ENCODE measurements at regions not wholly inside any gene's neighbourhood (a gene's known extent, or its start where the extent isn't known, plus 50 kb on each side); places are given as distances from the start of the nearest gene placed in this dataset.

DNA sequence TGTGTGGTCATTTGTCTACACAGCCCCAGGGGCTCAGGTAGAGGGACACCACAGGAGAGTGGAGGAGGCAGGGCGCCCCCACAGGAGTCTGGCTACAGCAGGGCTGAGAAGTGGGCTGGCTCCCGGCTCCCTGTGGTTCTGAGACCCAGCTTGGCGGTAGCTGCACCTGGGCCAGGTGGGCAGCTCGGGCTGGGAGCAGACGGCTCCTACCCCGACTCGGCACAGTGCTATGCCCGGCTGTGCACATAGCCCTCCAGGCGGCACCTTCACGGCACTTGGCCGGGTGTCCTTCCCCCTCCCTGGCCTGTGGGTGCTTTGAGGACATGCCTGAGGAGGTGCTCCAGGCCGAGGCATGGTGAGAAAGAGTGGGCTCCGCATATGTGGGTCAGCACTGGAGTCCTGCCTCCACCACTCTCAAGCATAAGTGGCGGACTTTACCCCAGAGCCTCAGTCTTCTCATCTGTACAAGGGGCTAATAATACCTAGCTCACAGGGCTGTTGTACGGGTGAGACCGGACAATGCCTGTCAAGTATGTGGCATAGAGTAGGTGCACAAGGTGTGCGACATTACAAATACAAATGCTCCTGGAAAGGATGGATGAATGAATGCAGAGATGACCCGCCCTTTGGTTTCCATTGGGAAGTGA lies 50.1 kb upstream of the JPH3 start:
- intact Hi-C loops (cut with DNase I): no loop called here
- WGBS, 2 donors: 88 to 90% methylated on average over 4 to 9 of the region's 18 CpGs

DNA sequence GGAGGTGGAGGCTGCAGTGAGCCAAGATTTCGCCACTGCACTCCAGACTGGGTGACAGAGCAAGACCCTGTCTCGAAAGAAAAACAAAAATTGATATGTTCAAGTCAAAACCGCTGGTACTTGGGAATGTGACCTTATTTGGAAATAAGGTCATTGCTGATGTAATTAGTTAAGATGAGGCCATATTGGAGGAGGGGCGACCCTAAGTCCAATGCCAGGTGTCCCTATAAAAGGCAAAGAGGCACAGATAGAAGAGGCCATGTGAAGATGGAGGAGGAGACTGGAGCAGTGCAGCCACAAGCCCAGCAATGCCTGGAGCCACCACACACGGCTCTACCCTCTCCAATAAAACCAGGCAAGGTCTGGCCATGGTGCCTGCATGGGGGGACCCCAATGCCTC lies 50.8 kb upstream of the JPH3 start:
- no peak overlapping the region for H3K27ac ChIP-seq
- H3K4me3 ChIP-seq: no peak overlapping the region
- H3K36me3 ChIP-seq: no peaks in the 10 kb centered on the region
- no peak for DNase-seq
- TF ChIP-seq, protein P1, sequence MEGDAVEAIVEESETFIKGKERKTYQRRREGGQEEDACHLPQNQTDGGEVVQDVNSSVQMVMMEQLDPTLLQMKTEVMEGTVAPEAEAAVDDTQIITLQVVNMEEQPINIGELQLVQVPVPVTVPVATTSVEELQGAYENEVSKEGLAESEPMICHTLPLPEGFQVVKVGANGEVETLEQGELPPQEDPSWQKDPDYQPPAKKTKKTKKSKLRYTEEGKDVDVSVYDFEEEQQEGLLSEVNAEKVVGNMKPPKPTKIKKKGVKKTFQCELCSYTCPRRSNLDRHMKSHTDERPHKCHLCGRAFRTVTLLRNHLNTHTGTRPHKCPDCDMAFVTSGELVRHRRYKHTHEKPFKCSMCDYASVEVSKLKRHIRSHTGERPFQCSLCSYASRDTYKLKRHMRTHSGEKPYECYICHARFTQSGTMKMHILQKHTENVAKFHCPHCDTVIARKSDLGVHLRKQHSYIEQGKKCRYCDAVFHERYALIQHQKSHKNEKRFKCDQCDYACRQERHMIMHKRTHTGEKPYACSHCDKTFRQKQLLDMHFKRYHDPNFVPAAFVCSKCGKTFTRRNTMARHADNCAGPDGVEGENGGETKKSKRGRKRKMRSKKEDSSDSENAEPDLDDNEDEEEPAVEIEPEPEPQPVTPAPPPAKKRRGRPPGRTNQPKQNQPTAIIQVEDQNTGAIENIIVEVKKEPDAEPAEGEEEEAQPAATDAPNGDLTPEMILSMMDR (IDR thresholded peaks at IDR 0.05): no peak
- TF ChIP-seq POLR2A (IDR thresholded peaks at IDR 0.05): no peak
- 59 to 72% methylated on average over 5 of the region's 5 CpGs for WGBS, 2 donors
- peaks cover 0 to 13% (median 7%) of the 10 kb centered on the region in 3 donors for H3K4me1 ChIP-seq
- intact Hi-C loops (cut with DNase I): no loop called here
- H3K27me3 ChIP-seq: peaks cover 0 to 24% (median 0%) of the 10 kb centered on the region in 4 donors
- peaks cover 0 to under 1% (median 0%) of the 10 kb centered on the region in 3 donors for H3K9me3 ChIP-seq

More for the DNA sequence above, 50.1 kb upstream of the JPH3 start:
- H3K27ac ChIP-seq: no peak overlapping the region
- no peak overlapping the region for H3K4me3 ChIP-seq
- H3K27me3 ChIP-seq: peaks cover 0 to 24% (median 0%) of the 10 kb centered on the region in 4 donors
- peaks cover 0 to 19% (median 11%) of the 10 kb centered on the region in 3 donors for H3K4me1 ChIP-seq
- no peaks in the 10 kb centered on the region for H3K36me3 ChIP-seq
- no peak for DNase-seq
- H3K9me3 ChIP-seq: no peaks in the 10 kb centered on the region
- TF ChIP-seq, protein P1 (IDR thresholded peaks at IDR 0.05): no peak
- no peak for TF ChIP-seq POLR2A (IDR thresholded peaks at IDR 0.05)

DNA sequence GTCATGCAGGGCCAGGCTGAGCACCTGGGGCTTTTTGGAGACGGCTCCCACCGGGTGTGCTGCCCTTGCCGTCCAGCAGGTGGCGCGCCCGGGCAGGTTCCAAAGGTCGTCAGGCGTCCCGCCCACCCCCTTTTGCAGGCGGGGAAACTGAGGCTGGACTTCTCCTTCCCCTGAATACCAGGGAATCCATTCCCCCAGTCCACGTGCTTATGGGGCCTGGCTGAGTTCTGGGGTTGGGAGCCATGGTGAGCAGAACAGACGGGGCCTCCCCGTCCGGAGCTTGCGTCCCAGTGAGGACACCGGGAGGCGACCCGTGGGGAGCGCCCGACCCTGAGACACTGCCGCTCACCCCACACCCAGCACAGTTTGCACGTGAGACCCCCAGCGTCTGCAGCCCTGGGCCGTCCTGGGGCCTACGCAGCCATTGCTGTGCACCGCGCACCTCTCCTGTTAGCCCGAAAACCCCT lies 51.8 kb upstream of the JPH3 start:
- Histone ChIP-seq H3K4me1 (peaks cover 0 to 8% (median 0%) of the 10 kb centered on the region in 3 donors), H3K4me3 (no peak overlapping the region), H3K9me3 (peaks cover 0 to 7% (median 0%) of the 10 kb centered on the region in 3 donors), H3K27me3 (peaks cover 0 to 24% (median 0%) of the 10 kb centered on the region in 4 donors), H3K36me3 (no peaks in the 10 kb centered on the region), H3K27ac (no peak overlapping the region)
- DNase-seq: no peak
- TF ChIP-seq, protein P1 (IDR thresholded peaks at IDR 0.05): peak; percentile 80 to 93 (median 81)
- no peak for TF ChIP-seq POLR2A (IDR thresholded peaks at IDR 0.05)
- intact Hi-C loops (cut with DNase I): no loop called here
- 68% methylated on average over 10 of the region's 28 CpGs; no CpG with 5 or more reads in 1 of the 2 donors for WGBS, 2 donors

DNA sequence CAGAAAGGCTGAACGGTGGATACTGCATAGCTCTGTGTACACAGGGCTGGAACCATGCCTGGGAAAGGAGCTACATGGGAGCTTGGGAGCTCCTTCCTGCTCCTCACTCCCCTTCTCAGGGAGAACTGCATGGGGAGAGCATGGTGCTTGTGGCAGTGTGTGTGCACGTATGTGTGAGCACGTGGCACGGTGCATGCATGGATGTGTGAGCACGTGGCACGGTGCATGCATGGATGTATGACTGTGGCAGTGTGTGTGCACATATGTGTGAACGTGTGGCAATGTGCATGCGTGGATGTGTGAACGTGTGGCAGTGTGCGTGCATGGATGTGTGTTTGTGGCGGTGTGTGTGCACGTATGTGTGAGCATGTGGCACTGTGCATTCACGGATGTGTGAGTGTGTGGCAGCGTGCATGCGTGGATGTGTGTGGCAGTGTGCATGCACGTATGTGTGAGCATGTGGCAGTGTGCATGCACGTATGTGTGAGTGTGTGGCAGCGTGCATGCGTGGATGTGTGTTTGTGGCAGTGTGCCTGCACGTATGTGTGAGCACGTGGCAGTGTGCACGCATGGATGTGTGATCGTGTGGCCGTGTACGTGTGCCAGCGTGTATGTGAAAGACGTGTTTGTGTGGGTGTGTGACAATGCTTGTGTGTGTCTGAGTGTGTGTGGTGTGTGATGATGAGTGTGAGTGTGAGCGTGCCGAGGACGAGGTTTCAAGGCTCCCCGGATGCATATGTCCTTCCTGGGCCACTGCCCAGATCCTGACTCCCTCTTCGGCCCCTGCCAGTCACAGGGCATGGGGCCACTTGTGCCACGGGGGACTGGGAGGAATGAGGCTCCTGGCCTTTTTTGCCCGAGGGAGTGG lies 52.4 kb upstream of the JPH3 start:
- Histone ChIP-seq H3K27me3 (peaks cover 0 to 24% (median 0%) of the 10 kb centered on the region in 4 donors), H3K27ac (no peak overlapping the region), H3K4me3 (no peak overlapping the region), H3K9me3 (peaks cover 0 to 7% (median 0%) of the 10 kb centered on the region in 3 donors), H3K36me3 (no peaks in the 10 kb centered on the region), H3K4me1 (peaks cover 0 to 8% (median 0%) of the 10 kb centered on the region in 3 donors)
- DNase-seq: no peak
- no peak for TF ChIP-seq POLR2A (IDR thresholded peaks at IDR 0.05)
- TF ChIP-seq, protein P1 (IDR thresholded peaks at IDR 0.05): no peak
- 74 to 79% methylated on average over 27 to 32 of the region's 34 CpGs for WGBS, 2 donors
- intact Hi-C loops (cut with DNase I): no loop called here

DNA sequence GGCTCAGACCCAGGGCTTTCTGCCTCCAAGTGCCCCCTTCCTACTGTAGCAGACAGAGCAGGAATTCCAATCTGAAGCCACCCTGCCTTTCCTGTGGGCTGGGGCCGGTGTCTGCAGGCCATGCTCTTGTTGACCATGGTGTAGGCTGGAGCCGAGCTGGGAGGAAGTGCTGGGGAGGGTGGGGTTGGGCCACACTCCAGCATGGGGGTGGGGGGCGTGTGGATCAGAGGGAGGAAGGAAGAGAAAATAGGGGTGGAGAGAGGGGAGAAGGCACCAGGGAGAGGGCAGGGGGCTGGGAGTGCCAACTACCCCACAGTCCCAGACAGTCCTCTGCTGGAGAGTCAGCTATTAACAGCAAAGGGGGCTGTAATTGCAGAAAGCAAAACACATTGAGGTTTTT lies 54.3 kb upstream of the JPH3 start:
- intact Hi-C loops (cut with DNase I): no loop called here
- WGBS, 2 donors: 0% methylated on average over 2 of the region's 3 CpGs; no CpG with 5 or more reads in 1 of the 2 donors

More for the DNA sequence above, 54.3 kb upstream of the JPH3 start:
- no peak overlapping the region for H3K27ac ChIP-seq
- H3K9me3 ChIP-seq: peaks cover 0 to 7% (median 0%) of the 10 kb centered on the region in 3 donors
- no peak for TF ChIP-seq POLR2A (IDR thresholded peaks at IDR 0.05)
- TF ChIP-seq, protein P1 (IDR thresholded peaks at IDR 0.05): no peak
- no peaks in the 10 kb centered on the region for H3K36me3 ChIP-seq
- no peak for DNase-seq
- H3K4me3 ChIP-seq: no peak overlapping the region
- peaks cover 0 to 8% (median 0%) of the 10 kb centered on the region in 3 donors for H3K4me1 ChIP-seq
- H3K27me3 ChIP-seq: peaks cover 0 to 34% (median 0%) of the 10 kb centered on the region in 4 donors

All from esophagus squamous epithelium (tissue), 5 donors.